Testis (tissue), 2 donors: ENCODE measurements at regions not wholly inside any gene's neighbourhood (a gene's known extent, or its start where the extent isn't known, plus 50 kb on each side); places are given as distances from the start of the nearest gene placed in this dataset.

ENCODE experiments used
- POLR2A ChIP-seq: fragments of 450-650 bp; IDR thresholded peaks from one replicate; pipeline ENCODE4 v1.6.1; 2017; ENCODE audit warnings: antibody characterized with exemption, mild to moderate bottlenecking, moderate library complexity
- TF ChIP-seq, protein P1 (sequence below), 3 experiments: fragments of 450-650 bp in 2 of 3; fragments of 200-600 bp in 1 of 3; sonication (generic) in 1 of 3; IDR thresholded peaks; one replicate each; pipeline ENCODE4 v1.5.1; 2016 to 2019; ENCODE audit warnings: antibody characterized with exemption in 3 of 3, mild to moderate bottlenecking in 2 of 3, moderate library complexity in 1 of 3

DNA sequence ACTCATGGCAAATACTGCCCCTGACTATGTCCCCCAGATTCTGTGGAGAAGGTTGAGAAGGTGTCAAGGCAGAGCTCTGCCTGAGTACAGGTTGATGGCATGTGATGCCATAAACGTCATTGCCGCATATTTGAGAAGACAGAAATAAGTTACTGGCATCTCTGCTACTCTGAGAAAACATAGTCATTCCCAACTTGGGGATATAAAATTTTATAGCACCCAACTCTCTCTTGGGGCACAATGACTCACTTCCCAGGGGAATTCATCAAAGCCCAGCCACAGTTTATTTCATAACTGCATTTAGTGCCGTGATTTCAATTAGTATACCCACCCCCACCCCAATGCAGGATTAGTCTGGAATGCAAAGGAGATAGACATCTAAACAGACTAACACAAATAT is 101.9 kb upstream of the TNR start:
- TF ChIP-seq, protein P1, sequence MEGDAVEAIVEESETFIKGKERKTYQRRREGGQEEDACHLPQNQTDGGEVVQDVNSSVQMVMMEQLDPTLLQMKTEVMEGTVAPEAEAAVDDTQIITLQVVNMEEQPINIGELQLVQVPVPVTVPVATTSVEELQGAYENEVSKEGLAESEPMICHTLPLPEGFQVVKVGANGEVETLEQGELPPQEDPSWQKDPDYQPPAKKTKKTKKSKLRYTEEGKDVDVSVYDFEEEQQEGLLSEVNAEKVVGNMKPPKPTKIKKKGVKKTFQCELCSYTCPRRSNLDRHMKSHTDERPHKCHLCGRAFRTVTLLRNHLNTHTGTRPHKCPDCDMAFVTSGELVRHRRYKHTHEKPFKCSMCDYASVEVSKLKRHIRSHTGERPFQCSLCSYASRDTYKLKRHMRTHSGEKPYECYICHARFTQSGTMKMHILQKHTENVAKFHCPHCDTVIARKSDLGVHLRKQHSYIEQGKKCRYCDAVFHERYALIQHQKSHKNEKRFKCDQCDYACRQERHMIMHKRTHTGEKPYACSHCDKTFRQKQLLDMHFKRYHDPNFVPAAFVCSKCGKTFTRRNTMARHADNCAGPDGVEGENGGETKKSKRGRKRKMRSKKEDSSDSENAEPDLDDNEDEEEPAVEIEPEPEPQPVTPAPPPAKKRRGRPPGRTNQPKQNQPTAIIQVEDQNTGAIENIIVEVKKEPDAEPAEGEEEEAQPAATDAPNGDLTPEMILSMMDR (IDR thresholded peaks at IDR 0.05), result no peak
- TF ChIP-seq POLR2A, result no peak
